OCI-LY7 (cell line): ENCODE measurements at regions not wholly inside any gene's neighbourhood (a gene's known extent, or its start where the extent isn't known, plus 50 kb on each side); places are given as distances from the start of the nearest gene placed in this dataset.

Source experiments
- BruUV-seq: library from RNA; stranded (reverse); fragments of 400-500 nt; replicated peaks from 2 replicates; lab custom pipeline; 2021; lab: Mats Ljungman, UMichigan
- CTCF ChIA-PET: fragments of 300-600 bp; sonication (Branson Sonifier 250); formaldehyde crosslinking; loops from one replicate; lab custom pipeline; 2022; ENCODE audit warnings: antibody characterized with exemption; ENCODE audit not compliant: unreplicated experiment; lab: Charles Lee
- POLR2A ChIA-PET: fragments of 300-600 bp; sonication (Branson Sonifier 250); formaldehyde crosslinking; loops from one replicate; lab custom pipeline; 2022; ENCODE audit warnings: antibody characterized with exemption; lab: Charles Lee
- DNase-seq: peaks from one replicate; pipeline ENCODE4 v3.0.0-alpha.2; 2015; ENCODE audit warnings: low spot score
- H2AFZ ChIP-seq: fragments of 200-600 bp; sonication (generic), shearing (Covaris generic); 2 replicates; pipeline ENCODE4 v1.6.1; 2014; ENCODE audit warnings: mild to moderate bottlenecking, antibody characterized with exemption, low read length, moderate library complexity
- H3K27ac ChIP-seq: fragments of 200-600 bp; sonication (generic); 2 replicates; pipeline ENCODE4 v1.5.1; 2014; ENCODE audit warnings: mixed run types, low read depth, mild to moderate bottlenecking, moderate library complexity, low read length, inconsistent platforms; ENCODE audit not compliant: poor library complexity, severe bottlenecking
- H3K36me3 ChIP-seq: fragments of 200-600 bp; sonication (generic); 2 replicates; pipeline ENCODE4 v1.6.1; 2014; ENCODE audit warnings: mild to moderate bottlenecking, antibody characterized with exemption, low read length, moderate library complexity, mixed read lengths; ENCODE audit not compliant: insufficient read depth
- H3K4me1 ChIP-seq: fragments of 200-600 bp; sonication (generic); 2 replicates; pipeline ENCODE4 v1.5.1; 2014; ENCODE audit warnings: mild to moderate bottlenecking, low read length; ENCODE audit not compliant: insufficient read depth, poor library complexity, severe bottlenecking
- H3K4me2 ChIP-seq: fragments of 200-600 bp; sonication (generic); 2 replicates; pipeline ENCODE4 v1.6.1; 2014; ENCODE audit warnings: mild to moderate bottlenecking, low read length
- H3K4me3 ChIP-seq: fragments of 200-600 bp; sonication (generic); 2 replicates; pipeline ENCODE4 v1.5.1; 2014; ENCODE audit warnings: mild to moderate bottlenecking, low read depth, low read length; ENCODE audit not compliant: poor library complexity, severe bottlenecking
- H3K79me2 ChIP-seq: fragments of 200-600 bp; sonication (generic); 2 replicates; pipeline ENCODE4 v1.6.1; 2016; ENCODE audit warnings: low read depth, mild to moderate bottlenecking, low read length, moderate library complexity, mixed read lengths; ENCODE audit not compliant: insufficient read depth
- H3K9me2 ChIP-seq: fragments of 200-600 bp; sonication (generic); 2 replicates; pipeline ENCODE4 v1.6.1; 2016; ENCODE audit warnings: mild to moderate bottlenecking, low read length, mixed read lengths; ENCODE audit not compliant: insufficient read depth
- H3K9me3 ChIP-seq: fragments of 200-600 bp; sonication (generic); 2 replicates; pipeline ENCODE4 v1.6.1; 2014; ENCODE audit warnings: mild to moderate bottlenecking, mixed run types, low read length, mixed read lengths
- H4K20me1 ChIP-seq: fragments of 200-600 bp; sonication (generic); 2 replicates; pipeline ENCODE4 v1.6.1; 2014; ENCODE audit warnings: mild to moderate bottlenecking, antibody characterized with exemption, low read length, moderate library complexity, mixed read lengths; ENCODE audit not compliant: insufficient read depth
- CTCF ChIP-seq: fragments of 200-600 bp; sonication (generic); conservative IDR thresholded peaks from 2 replicates; pipeline ENCODE4 v1.5.1; 2014; ENCODE audit warnings: mild to moderate bottlenecking, antibody characterized with exemption, low read length, moderate library complexity, mixed read lengths
- EZH2phosphoT487 ChIP-seq: fragments of 200-600 bp; sonication (generic); IDR thresholded peaks from 2 replicates; pipeline ENCODE4 v1.6.1; 2018; ENCODE audit warnings: low read depth, borderline replicate concordance, mild to moderate bottlenecking, mixed run types, antibody characterized with exemption, low read length, moderate library complexity, mixed read lengths
- intact Hi-C: fragments of 100-400 bp; cut with micrococcal nuclease; formaldehyde crosslinking; loops from one replicate; pipeline ENCODE4 v1.10.0; 2022; ENCODE audit not compliant: unreplicated experiment

GRCh38 chr2:183250061-183250460 lies 125.8 kb downstream of the NUP35 start:
- H3K9me2 ChIP-seq: no peaks in the 10 kb centered on the region
- no peaks in the 10 kb centered on the region for H3K4me1 ChIP-seq
- BruUV-seq: no TSS peak
- DNase-seq: no peak
- TF ChIP-seq EZH2phosphoT487: no peak
- no peak for TF ChIP-seq CTCF
- CTCF ChIA-PET: no interaction called here
- POLR2A ChIA-PET: no interaction called here
- no peak overlapping the region for H3K27ac ChIP-seq
- H3K4me2 ChIP-seq: no peak overlapping the region
- H3K9me3 ChIP-seq: no peaks in the 10 kb centered on the region
- H3K79me2 ChIP-seq: no peaks in the 10 kb centered on the region
- H2AFZ ChIP-seq: no peak overlapping the region
- no peaks in the 10 kb centered on the region for H3K36me3 ChIP-seq
- peaks cover 5% of the 10 kb centered on the region; the same call in 1 of the 2 replicates for H4K20me1 ChIP-seq
- intact Hi-C loops: no loop called here
- H3K4me3 ChIP-seq: no peak overlapping the region

GRCh38 chr2:183250472-183250871 lies 126.2 kb downstream of the NUP35 start:
- H3K4me1 ChIP-seq: no peaks in the 10 kb centered on the region
- H3K9me2 ChIP-seq: no peaks in the 10 kb centered on the region
- H3K4me2 ChIP-seq: no peak overlapping the region
- H2AFZ ChIP-seq: no peak overlapping the region
- H3K36me3 ChIP-seq: no peaks in the 10 kb centered on the region
- ChIA-PET POLR2A (no interaction called here), CTCF (no interaction called here)
- peaks cover 5% of the 10 kb centered on the region; the same call in 1 of the 2 replicates for H4K20me1 ChIP-seq
- H3K27ac ChIP-seq: no peak overlapping the region
- TF ChIP-seq CTCF: no peak
- TF ChIP-seq EZH2phosphoT487: no peak
- intact Hi-C loops: no loop called here
- no peak overlapping the region for H3K4me3 ChIP-seq
- H3K9me3 ChIP-seq: no peaks in the 10 kb centered on the region
- H3K79me2 ChIP-seq: no peaks in the 10 kb centered on the region
- no peak for DNase-seq
- BruUV-seq: no TSS peak

GRCh38 chr2:183253441-183254130 lies 129.3 kb downstream of the NUP35 start:
- H2AFZ ChIP-seq: no peak overlapping the region

More at GRCh38 chr2:183253441-183254130, 129.3 kb downstream of the NUP35 start:
- ChIA-PET POLR2A (no interaction called here), CTCF (no interaction called here)
- Histone ChIP-seq H3K79me2 (no peaks in the 10 kb centered on the region), H3K4me3 (no peak overlapping the region), H3K27ac (no peak overlapping the region), H3K9me2 (no peaks in the 10 kb centered on the region), H4K20me1 (peaks cover 5% of the 10 kb centered on the region; the same call in 1 of the 2 replicates), H3K4me1 (no peaks in the 10 kb centered on the region), H3K9me3 (no peaks in the 10 kb centered on the region), H3K4me2 (no peak overlapping the region), H3K36me3 (no peaks in the 10 kb centered on the region)
- intact Hi-C loops: no loop called here
- no peak for DNase-seq
- TF ChIP-seq CTCF (no peak), EZH2phosphoT487 (no peak)
- no TSS peak for BruUV-seq
